ENCODE measurements at regions not wholly inside any gene's neighbourhood (a gene's known extent, or its start where the extent isn't known, plus 50 kb on each side); places are given as distances from the start of the nearest gene placed in this dataset.
"Not testable (repeated sequence)": the region's sequence is repeated elsewhere in the genome, so short reads cannot be mapped to it uniquely, and the experiment has no call there.

GRCh38 chr7:6995493-6996289 lies 169.6 kb upstream of the CCZ1B start:
- not testable (repeated sequence) for H3K27ac Mint-ChIP-seq (ENCODE audit: unreplicated experiment); DNase-seq (ENCODE audit: extremely low spot score, unreplicated experiment); H3K9me3 Mint-ChIP-seq (ENCODE audit: unreplicated experiment); H3K27me3 Mint-ChIP-seq (ENCODE audit: unreplicated experiment); H3K4me3 Mint-ChIP-seq (ENCODE audit: unreplicated experiment); H3K36me3 Mint-ChIP-seq (ENCODE audit: unreplicated experiment); H3K4me1 Mint-ChIP-seq (ENCODE audit: unreplicated experiment)

DNA sequence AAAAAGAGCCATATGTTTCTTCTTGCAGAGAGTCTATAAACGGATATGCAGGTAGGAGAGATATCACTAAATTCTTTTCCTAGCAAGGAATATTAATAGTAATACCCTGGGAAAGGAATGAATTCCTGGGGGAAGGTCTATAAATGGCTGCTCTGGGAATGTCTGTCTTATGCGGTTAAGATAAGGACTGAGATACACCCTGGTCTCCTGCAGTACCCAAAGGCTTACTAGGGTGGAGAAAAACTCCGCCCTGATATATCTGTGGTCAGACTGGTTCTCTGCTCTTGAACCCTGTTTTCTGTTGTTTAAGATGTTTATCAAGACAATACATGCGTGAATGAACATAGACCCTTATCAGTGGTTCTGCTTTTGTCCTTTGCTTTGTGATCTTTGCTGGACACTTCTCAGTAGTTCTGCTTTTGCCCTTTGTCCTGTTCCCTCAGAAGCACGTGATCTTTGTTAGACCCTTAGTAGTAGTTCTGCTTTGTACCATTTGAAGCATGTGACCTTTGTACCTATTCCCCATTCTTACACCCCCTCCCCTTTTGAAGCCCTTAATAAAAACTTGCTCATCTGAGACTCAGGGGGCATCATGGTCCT lies 173.1 kb upstream of the CCZ1B start:
- H3K9me3 Mint-ChIP-seq (ENCODE audit: unreplicated experiment); H3K4me1 Mint-ChIP-seq (ENCODE audit: unreplicated experiment); H3K27me3 Mint-ChIP-seq (ENCODE audit: unreplicated experiment); DNase-seq (ENCODE audit: extremely low spot score, unreplicated experiment); H3K36me3 Mint-ChIP-seq (ENCODE audit: unreplicated experiment); H3K4me3 Mint-ChIP-seq (ENCODE audit: unreplicated experiment); H3K27ac Mint-ChIP-seq (ENCODE audit: unreplicated experiment): not testable (repeated sequence)

DNA sequence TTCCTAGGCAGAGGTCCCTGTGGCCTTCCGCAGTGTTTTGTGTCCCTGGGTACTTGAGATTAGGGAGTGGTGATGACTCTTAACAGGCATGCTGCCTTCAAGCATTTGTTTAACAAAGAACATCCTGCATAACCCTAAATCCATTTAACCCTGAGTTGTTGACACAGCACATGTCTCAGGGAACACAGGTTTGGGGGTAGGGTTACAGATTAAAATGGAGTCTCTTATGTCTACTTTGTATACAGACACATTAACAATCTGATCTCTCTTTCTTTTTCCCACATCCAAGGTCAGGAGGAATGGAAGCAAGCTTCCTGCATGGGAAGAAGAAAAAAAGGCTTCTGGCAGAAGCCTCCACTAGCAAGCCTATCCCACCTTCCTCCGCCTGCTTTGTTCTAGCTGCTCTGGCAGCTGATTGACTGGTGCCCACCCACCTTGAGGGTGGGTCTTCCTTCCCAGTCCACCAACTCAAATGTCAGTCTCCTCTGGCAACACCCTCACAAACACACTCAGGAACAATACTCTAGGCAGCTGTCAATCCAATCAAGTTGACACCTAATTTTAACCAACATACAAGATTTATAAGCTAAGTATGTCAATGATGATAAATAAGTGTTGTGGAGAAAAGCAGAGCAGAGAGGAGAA lies 176.5 kb upstream of the CCZ1B start:
- no peak for DNase-seq (ENCODE audit: extremely low spot score, unreplicated experiment)
- Mint-ChIP-seq H3K9me3 (ENCODE audit: unreplicated experiment) (peaks cover 7% of the 10 kb centered on the region), H3K36me3 (ENCODE audit: unreplicated experiment) (no peaks in the 10 kb centered on the region), H3K27ac (ENCODE audit: unreplicated experiment) (no peak overlapping the region), H3K27me3 (ENCODE audit: unreplicated experiment) (peaks cover 2% of the 10 kb centered on the region), H3K4me1 (ENCODE audit: unreplicated experiment) (no peaks in the 10 kb centered on the region), H3K4me3 (ENCODE audit: unreplicated experiment) (no peak overlapping the region)
- TF ChIP-seq, protein P1, sequence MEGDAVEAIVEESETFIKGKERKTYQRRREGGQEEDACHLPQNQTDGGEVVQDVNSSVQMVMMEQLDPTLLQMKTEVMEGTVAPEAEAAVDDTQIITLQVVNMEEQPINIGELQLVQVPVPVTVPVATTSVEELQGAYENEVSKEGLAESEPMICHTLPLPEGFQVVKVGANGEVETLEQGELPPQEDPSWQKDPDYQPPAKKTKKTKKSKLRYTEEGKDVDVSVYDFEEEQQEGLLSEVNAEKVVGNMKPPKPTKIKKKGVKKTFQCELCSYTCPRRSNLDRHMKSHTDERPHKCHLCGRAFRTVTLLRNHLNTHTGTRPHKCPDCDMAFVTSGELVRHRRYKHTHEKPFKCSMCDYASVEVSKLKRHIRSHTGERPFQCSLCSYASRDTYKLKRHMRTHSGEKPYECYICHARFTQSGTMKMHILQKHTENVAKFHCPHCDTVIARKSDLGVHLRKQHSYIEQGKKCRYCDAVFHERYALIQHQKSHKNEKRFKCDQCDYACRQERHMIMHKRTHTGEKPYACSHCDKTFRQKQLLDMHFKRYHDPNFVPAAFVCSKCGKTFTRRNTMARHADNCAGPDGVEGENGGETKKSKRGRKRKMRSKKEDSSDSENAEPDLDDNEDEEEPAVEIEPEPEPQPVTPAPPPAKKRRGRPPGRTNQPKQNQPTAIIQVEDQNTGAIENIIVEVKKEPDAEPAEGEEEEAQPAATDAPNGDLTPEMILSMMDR (IDR thresholded peaks at IDR 0.05): no peak

DNA sequence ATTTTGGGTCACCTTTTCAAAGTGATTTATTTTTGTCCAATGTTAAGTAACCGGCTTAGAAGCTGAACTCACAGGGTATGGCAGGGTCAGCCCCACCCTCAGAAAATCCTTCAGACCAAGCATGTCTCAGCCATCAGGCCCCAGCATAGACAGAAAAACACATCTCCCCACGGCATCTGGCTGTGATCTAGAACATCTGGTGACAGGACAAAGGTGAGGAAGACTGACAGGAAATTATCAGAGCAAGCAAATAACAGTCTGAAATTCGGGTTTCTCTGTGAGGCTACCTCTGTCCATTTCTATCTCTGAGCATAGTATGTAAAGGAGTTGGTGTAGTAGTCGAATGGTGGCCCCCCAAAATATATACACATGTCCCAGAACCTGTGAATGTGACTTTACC lies 177.0 kb upstream of the C1GALT1 start:
- DNase-seq (ENCODE audit: extremely low spot score, unreplicated experiment): no peak
- H3K36me3 Mint-ChIP-seq (ENCODE audit: unreplicated experiment): no peaks in the 10 kb centered on the region
- H3K4me3 Mint-ChIP-seq (ENCODE audit: unreplicated experiment): no peak overlapping the region
- H3K4me1 Mint-ChIP-seq (ENCODE audit: unreplicated experiment): no peaks in the 10 kb centered on the region
- peaks cover 2% of the 10 kb centered on the region for H3K27me3 Mint-ChIP-seq (ENCODE audit: unreplicated experiment)
- TF ChIP-seq, protein P1 (IDR thresholded peaks at IDR 0.05): no peak
- peaks cover 3% of the 10 kb centered on the region for H3K9me3 Mint-ChIP-seq (ENCODE audit: unreplicated experiment)
- no peak overlapping the region for H3K27ac Mint-ChIP-seq (ENCODE audit: unreplicated experiment)

DNA sequence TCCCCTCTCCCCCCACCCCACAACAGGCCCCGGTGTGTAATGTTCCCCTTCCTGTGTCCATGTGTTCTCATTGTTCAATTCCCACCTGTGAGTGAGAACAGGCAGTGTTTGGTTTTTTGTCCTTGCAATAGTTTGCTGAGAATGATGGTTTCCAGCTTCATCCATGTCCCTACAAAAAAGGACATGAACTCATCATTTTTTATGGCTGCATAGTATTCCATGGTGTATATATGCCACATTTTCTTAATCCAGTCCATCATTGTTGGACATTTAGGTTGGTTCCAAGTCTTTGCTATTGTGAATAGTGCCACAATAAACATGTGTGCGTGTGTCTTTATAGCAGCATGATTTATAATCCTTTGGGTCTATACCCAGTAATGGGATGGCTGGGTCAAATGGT lies 176.4 kb upstream of the C1GALT1 start:
- H3K27me3 Mint-ChIP-seq (ENCODE audit: unreplicated experiment); DNase-seq (ENCODE audit: extremely low spot score, unreplicated experiment); H3K9me3 Mint-ChIP-seq (ENCODE audit: unreplicated experiment); H3K4me1 Mint-ChIP-seq (ENCODE audit: unreplicated experiment); H3K27ac Mint-ChIP-seq (ENCODE audit: unreplicated experiment); H3K4me3 Mint-ChIP-seq (ENCODE audit: unreplicated experiment); H3K36me3 Mint-ChIP-seq (ENCODE audit: unreplicated experiment): not testable (repeated sequence)

- not testable (repeated sequence) for H3K9me3 Mint-ChIP-seq (ENCODE audit: unreplicated experiment); H3K4me1 Mint-ChIP-seq (ENCODE audit: unreplicated experiment); H3K27ac Mint-ChIP-seq (ENCODE audit: unreplicated experiment)
These were observed 171.1 kb upstream of the C1GALT1 start for GRCh38 chr7:7011241-7011640.

DNA sequence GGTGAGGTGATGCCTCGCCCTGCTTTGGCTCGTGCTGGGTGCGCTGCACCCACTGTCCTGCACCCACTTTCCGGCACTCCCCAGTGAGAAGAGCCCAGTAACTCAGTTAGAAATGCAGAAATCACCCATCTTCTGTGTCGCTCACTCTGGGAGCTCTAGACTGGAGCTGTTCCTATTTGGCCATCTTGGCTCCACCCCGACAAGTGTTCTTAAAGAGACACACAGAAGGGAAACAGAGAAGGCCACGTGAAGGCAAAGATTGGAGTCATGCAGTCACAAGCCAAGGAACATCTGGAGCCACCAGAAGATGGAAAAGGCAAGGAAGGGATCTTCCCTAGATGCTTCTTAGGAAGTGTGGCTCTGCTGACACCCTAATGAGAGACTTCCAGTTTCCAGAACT lies 170.6 kb upstream of the C1GALT1 start:
- H3K27me3 Mint-ChIP-seq (ENCODE audit: unreplicated experiment): peaks cover 10% of the 10 kb centered on the region
- H3K4me1 Mint-ChIP-seq (ENCODE audit: unreplicated experiment); H3K27ac Mint-ChIP-seq (ENCODE audit: unreplicated experiment); H3K9me3 Mint-ChIP-seq (ENCODE audit: unreplicated experiment); H3K36me3 Mint-ChIP-seq (ENCODE audit: unreplicated experiment); H3K4me3 Mint-ChIP-seq (ENCODE audit: unreplicated experiment); DNase-seq (ENCODE audit: extremely low spot score, unreplicated experiment): not testable (repeated sequence)

More at GRCh38 chr7:7011241-7011640, 171.1 kb upstream of the C1GALT1 start:
- DNase-seq (ENCODE audit: extremely low spot score, unreplicated experiment); H3K4me3 Mint-ChIP-seq (ENCODE audit: unreplicated experiment); H3K36me3 Mint-ChIP-seq (ENCODE audit: unreplicated experiment): not testable (repeated sequence)
- peaks cover 10% of the 10 kb centered on the region for H3K27me3 Mint-ChIP-seq (ENCODE audit: unreplicated experiment)

All from osteocyte (in vitro differentiated cells).